K562 (cell line): ENCODE measurements at regions not wholly inside any gene's neighbourhood (a gene's known extent, or its start where the extent isn't known, plus 50 kb on each side); places are given as distances from the start of the nearest gene placed in this dataset.

Experiments used
- ATAC-seq: fragments of 200-7000 bp; cut with Tn5 transposase; 3 replicates; pipeline ENCODE4 v1.9.1; 2020; ENCODE audit warnings: moderate library complexity
- BruUV-seq: library from RNA; stranded (reverse); fragments of 400-500 nt; replicated peaks from 2 replicates; lab custom pipeline; 2021; lab: Mats Ljungman, UMichigan
- CTCF ChIA-PET: fragments of 300-600 bp; formaldehyde crosslinking; extraction: SDS; loops from one replicate; lab custom pipeline; 2021; ENCODE audit warnings: low intra/inter-chr PET ratio; lab: Yijun Ruan, JAX
- POLR2A ChIA-PET: fragments of 300-600, 350-650 bp; sonication (Branson Sonifier 250); formaldehyde crosslinking; extraction: SDS; loops from one replicate; lab custom pipeline; 2021; ENCODE audit warnings: antibody characterized with exemption, inconsistent platforms; lab: Yijun Ruan, JAX
- DNase-seq, 4 experiments: peaks; one replicate each; pipeline versions ENCODE4 v3.0.0 to v3.0.0-alpha.2; 2011 to 2018; ENCODE audit warnings: low spot score in 3 of 4, mixed read lengths in 3 of 4; ENCODE audit errors: extremely low read depth in 1 of 4
- FAIRE-seq: peaks from 2 replicates; lab custom pipeline; 2011; peaks lifted over from hg19 to GRCh38; lab: Jason Lieb, UNC
- H2AFZ ChIP-seq: 2 replicates; pipeline ENCODE4 v1.6.0; 2011; ENCODE audit warnings: low read depth, low read length, control low read depth, inconsistent platforms
- H3K27ac ChIP-seq: fragments of 200-600 bp; 3 replicates; pipeline ENCODE4 v1.8.0; 2011; ENCODE audit warnings: low read depth, mild to moderate bottlenecking, control low read depth, inconsistent platforms, low read length, moderate library complexity, mixed read lengths; ENCODE audit errors: extremely low read depth
- H3K27me3 ChIP-seq, 2 experiments: fragments of 300-600 bp in 1 of 2; 2 replicates in 1 of 2; 3 replicates in 1 of 2; pipeline versions ENCODE4 v1.6.0 to v1.8.0; 2011; ENCODE audit warnings: inconsistent platforms in 2 of 2, low read length in 2 of 2, mild to moderate bottlenecking in 1 of 2, mixed read lengths in 1 of 2, moderate library complexity in 1 of 2; ENCODE audit not compliant: control insufficient read depth in 2 of 2, insufficient read depth in 2 of 2
- H3K36me3 ChIP-seq: fragments of 300-600 bp; 3 replicates; pipeline ENCODE4 v1.8.0; 2011; ENCODE audit warnings: mild to moderate bottlenecking, low read length, inconsistent platforms; ENCODE audit not compliant: control insufficient read depth, insufficient read depth
- H3K4me1 ChIP-seq, 2 experiments: fragments of 200-600 bp in 1 of 2; replicated peaks in 1 of 2; 2 replicates in 1 of 2; 3 replicates in 1 of 2; pipeline versions ENCODE4 v1.5.1 to v1.8.0; 2011; ENCODE audit warnings: inconsistent platforms in 2 of 2, low read length in 2 of 2, mild to moderate bottlenecking in 1 of 2, mixed read lengths in 1 of 2, moderate library complexity in 1 of 2; ENCODE audit not compliant: control insufficient read depth in 2 of 2, insufficient read depth in 2 of 2
- H3K4me2 ChIP-seq: 2 replicates; pipeline ENCODE4 v1.6.1; 2011; ENCODE audit warnings: low read length, control low read depth, inconsistent platforms, mixed read lengths; ENCODE audit not compliant: insufficient read depth
- H3K4me3 ChIP-seq: fragments of 200-600 bp; sonication (generic), shearing (Covaris generic); 2 replicates; pipeline ENCODE4 v1.5.1; 2016; ENCODE audit warnings: control low read depth, inconsistent platforms
- H3K79me2 ChIP-seq: fragments of 200-600 bp; 3 replicates; pipeline ENCODE4 v1.8.0; 2011; ENCODE audit warnings: low read length, inconsistent platforms; ENCODE audit not compliant: control insufficient read depth, insufficient read depth
- H3K9ac ChIP-seq, 2 experiments: 2 replicates each; pipeline versions ENCODE4 v1.6.0 to v1.6.1; 2011; ENCODE audit warnings: low read depth in 2 of 2, low read length in 2 of 2, control low read depth in 1 of 2, inconsistent platforms in 1 of 2, mild to moderate bottlenecking in 1 of 2, mixed read lengths in 1 of 2; ENCODE audit not compliant: insufficient read depth in 1 of 2
- H3K9me1 ChIP-seq: one replicate; pipeline ENCODE4 v1.6.0; 2011; ENCODE audit warnings: inconsistent platforms, mild to moderate bottlenecking, low read length, moderate library complexity; ENCODE audit not compliant: control insufficient read depth, insufficient read depth
- H3K9me3 ChIP-seq: replicated peaks from 2 replicates; pipeline ENCODE4 v1.5.1; 2011; ENCODE audit warnings: low read depth, low read length, inconsistent platforms; ENCODE audit not compliant: control insufficient read depth, insufficient read depth
- H4K20me1 ChIP-seq: replicated peaks from 2 replicates; pipeline ENCODE4 v1.6.1; 2011; ENCODE audit warnings: low read length, inconsistent platforms, mixed read lengths; ENCODE audit not compliant: control insufficient read depth, insufficient read depth
- ELK1 ChIP-seq: sonication (generic); formaldehyde crosslinking; IDR thresholded peaks from 2 replicates; pipeline ENCODE4 v1.8.1; 2022; ENCODE audit warnings: missing genetic modification reagents
- GTF2F1 ChIP-seq: IDR thresholded peaks from 2 replicates; pipeline ENCODE4 v1.6.1; 2011; ENCODE audit warnings: low read depth, low read length, improper control_type of control experiment
- MAFF ChIP-seq: IDR thresholded peaks from 2 replicates; pipeline ENCODE4 v1.6.1; 2012; ENCODE audit warnings: low read length, improper control_type of control experiment
- MEF2A ChIP-seq: IDR thresholded peaks from 2 replicates; pipeline ENCODE4 v1.6.1; 2011; ENCODE audit warnings: low read depth, mild to moderate bottlenecking, low read length, moderate library complexity; ENCODE audit not compliant: control insufficient read depth
- PREB ChIP-seq: sonication (generic); formaldehyde crosslinking; IDR thresholded peaks from 2 replicates; pipeline ENCODE4 v1.8.1; 2023; ENCODE audit warnings: mild to moderate bottlenecking, missing genetic modification reagents
- PRMT5 ChIP-seq: sonication (generic); formaldehyde crosslinking; IDR thresholded peaks from 2 replicates; pipeline ENCODE4 v1.5.0; 2020; ENCODE audit warnings: missing genetic modification reagents
- SETDB1 ChIP-seq: IDR thresholded peaks from one replicate; pipeline ENCODE4 v1.6.1; 2012; ENCODE audit warnings: low read length, control low read depth, inconsistent platforms
- SPI1 ChIP-seq: IDR thresholded peaks from 2 replicates; pipeline ENCODE4 v1.6.1; 2011; ENCODE audit warnings: low read depth, low read length, control low read depth, borderline replicate concordance
- TAF1 ChIP-seq: IDR thresholded peaks from 2 replicates; pipeline ENCODE4 v1.6.1; 2011; ENCODE audit warnings: mild to moderate bottlenecking, low read length, moderate library complexity; ENCODE audit not compliant: insufficient read depth, control insufficient read depth, severe bottlenecking; ENCODE audit errors: extremely low read depth
- ZNF444 ChIP-seq: fragments of 250-450 bp; sonication (Bioruptor Pico); IDR thresholded peaks from 2 replicates; pipeline ENCODE4 v1.4.0; 2020; ENCODE audit warnings: mild to moderate bottlenecking, moderate library complexity
- ZNF512 ChIP-seq: IDR thresholded peaks from 2 replicates; pipeline ENCODE4 v1.6.1; 2016; ENCODE audit warnings: missing genetic modification characterization, missing compliant biosample characterization
- ZNF551 ChIP-seq: fragments of 250-450 bp; sonication (Bioruptor Pico); IDR thresholded peaks from 2 replicates; pipeline ENCODE4 v1.5.0; 2021; ENCODE audit warnings: mild to moderate bottlenecking, moderate library complexity
- ZNF584 ChIP-seq: fragments of 200-800 bp; sonication (Bioruptor generic); IDR thresholded peaks from 2 replicates; pipeline ENCODE4 v1.6.1; 2016; ENCODE audit warnings: low read depth, mild to moderate bottlenecking, missing genetic modification characterization, missing compliant biosample characterization
- ZNF79 ChIP-seq: fragments of 250-450 bp; sonication (Bioruptor Pico); IDR thresholded peaks from 2 replicates; pipeline ENCODE4 v1.4.0; 2020; ENCODE audit warnings: low read depth, mild to moderate bottlenecking, moderate library complexity
- ZZZ3 ChIP-seq: fragments of 450-650 bp; IDR thresholded peaks from 2 replicates; pipeline ENCODE4 v1.6.1; 2016; ENCODE audit warnings: antibody characterized with exemption, mild to moderate bottlenecking, moderate library complexity
- WGBS: fragments of 100-300 bp; shearing (Covaris generic); methylation state at CpG from one replicate; pipeline ENCODE4 v1.1.6; 2016; ENCODE audit warnings: low coverage, mixed read lengths; ENCODE audit not compliant: insufficient coverage; ENCODE audit errors: missing lambda C conversion rate; 5-methylcytosine and 5-hydroxymethylcytosine counted together
- in situ Hi-C: fragments of 300-500 bp; cut with MboI; formaldehyde crosslinking; loops from 4 replicates; pipeline ENCODE4 v1.15.0; 2018; ENCODE audit warnings: inconsistent platforms, mixed read lengths
- intact Hi-C: fragments of 100-400 bp; cut with micrococcal nuclease; formaldehyde crosslinking; loops from 2 replicates; pipeline ENCODE4 v1.14.2; 2022

- no peak for ATAC-seq
- no peak for FAIRE-seq
- in situ Hi-C loops, result no loop called here
Observed at GRCh38 chr18:40662898-40663437, 1292.1 kb upstream of the PIK3C3 start.

GRCh38 chr18:40653682-40654081 lies 1301.4 kb upstream of the PIK3C3 start:
- intact Hi-C loops (no loop called here), in situ Hi-C loops (no loop called here)
- Histone ChIP-seq H3K4me2 (no peak overlapping the region), H2AFZ (no peak overlapping the region), H3K9me1 (no peaks in the 10 kb centered on the region), H3K27ac (no peak overlapping the region), H3K27me3 (no peaks in the 10 kb centered on the region), H3K4me3 (no peak overlapping the region), H3K4me1 (no peaks in the 10 kb centered on the region), H3K9ac (no peak overlapping the region), H3K36me3 (no peaks in the 10 kb centered on the region), H3K9me3 (no peaks in the 10 kb centered on the region), H3K79me2 (no peaks in the 10 kb centered on the region), H4K20me1 (no peaks in the 10 kb centered on the region)
- 0% methylated on average over 1 of the region's 1 CpG for WGBS
- ATAC-seq, result no peak
- BruUV-seq, result no TSS peak
- no peak for FAIRE-seq
- CTCF ChIA-PET, result no interaction called here
- POLR2A ChIA-PET, result no interaction called here
- DNase-seq, result no peak
- TF ChIP-seq ZZZ3, result no peak
- TF ChIP-seq TAF1, result no peak
- no peak for TF ChIP-seq SPI1
- no peak for TF ChIP-seq GTF2F1
- TF ChIP-seq ELK1 (CRISPR knock-in tag), result no peak
- no peak for TF ChIP-seq MAFF
- TF ChIP-seq PRMT5 (CRISPR knock-in tag), result no peak
- TF ChIP-seq ZNF512 (tag), result no peak

More at GRCh38 chr18:40662898-40663437, 1292.1 kb upstream of the PIK3C3 start:
- 1% methylated on average over 15 of the region's 16 CpGs for WGBS
- DNase-seq, result no peak
- Histone ChIP-seq H3K9ac (no peak overlapping the region), H3K36me3 (no peaks in the 10 kb centered on the region), H3K79me2 (no peaks in the 10 kb centered on the region), H4K20me1 (no peaks in the 10 kb centered on the region), H3K4me1 (no peaks in the 10 kb centered on the region), H3K4me3 (no peak overlapping the region), H3K4me2 (no peak overlapping the region), H3K9me1 (no peaks in the 10 kb centered on the region), H3K27me3 (no peaks in the 10 kb centered on the region), H3K9me3 (no peaks in the 10 kb centered on the region), H3K27ac (no peak overlapping the region), H2AFZ (no peak overlapping the region)
- TF ChIP-seq ZNF79 (CRISPR knock-in tag) (no peak), ZNF444 (no peak), SETDB1 (no peak), ZNF584 (no peak), ZNF551 (no peak), PREB (CRISPR knock-in tag) (no peak), MEF2A (no peak)
- POLR2A ChIA-PET, result no interaction called here
- BruUV-seq, result no TSS peak
- CTCF ChIA-PET, result no interaction called here
- intact Hi-C loops, result no loop called here
